ENCODE measurements at regions not wholly inside any gene's neighbourhood (a gene's known extent, or its start where the extent isn't known, plus 50 kb on each side); places are given as distances from the start of the nearest gene placed in this dataset.
"Not testable (repeated sequence)": the region's sequence is repeated elsewhere in the genome, so short reads cannot be mapped to it uniquely, and the experiment has no call there.

DNA sequence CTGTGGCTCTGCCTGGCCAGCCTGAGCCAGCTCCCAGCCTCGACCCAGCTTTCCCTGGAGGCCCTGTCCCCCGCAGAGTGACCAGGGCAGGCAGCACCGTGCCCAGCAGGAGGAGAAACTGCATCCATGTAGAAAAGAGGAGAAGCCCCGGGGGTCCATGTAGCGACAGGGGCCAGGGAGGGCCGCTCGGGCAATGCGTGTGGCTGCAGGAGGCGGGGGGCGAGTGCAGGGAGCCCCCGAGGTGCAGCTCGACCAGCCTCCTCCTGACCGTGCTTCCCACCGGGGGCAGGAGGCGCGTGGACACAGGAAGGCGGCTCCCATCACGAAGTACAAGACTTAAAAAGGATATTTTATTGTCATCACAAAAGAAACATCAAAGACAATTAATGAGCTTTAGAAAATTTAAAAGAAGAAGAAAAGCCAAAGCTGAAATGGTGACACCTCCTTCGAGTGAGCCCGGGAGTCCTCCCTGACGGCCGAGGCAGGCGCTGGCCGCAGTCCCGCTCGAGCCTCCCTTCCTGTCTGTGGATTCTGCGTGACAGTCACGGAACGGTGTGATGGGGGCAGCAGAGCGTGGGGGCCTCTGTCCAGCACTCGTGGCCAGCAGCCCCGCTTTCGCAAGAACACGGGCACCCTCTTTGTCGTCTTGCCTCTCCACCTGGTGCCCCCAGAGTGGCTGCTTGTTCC, 93.9 kb downstream of the TMEM121 start:
- H2BK15ac ChIP-seq (ENCODE audit: low read length) = not testable (repeated sequence)

GRCh38 chr14:105620865-105621471, 94.6 kb downstream of the TMEM121 start:
- H2AFZ ChIP-seq (ENCODE audit: low read length); H3K4me1 ChIP-seq (replicated peaks in 1 of 4; ENCODE audit: control insufficient read depth in 3 of 4, insufficient read depth in 4 of 4, low read length in 3 of 4); H3K27me3 ChIP-seq (replicated peaks in 1 of 4; ENCODE audit: control insufficient read depth in 3 of 4, extremely low read depth in 1 of 4, insufficient read depth in 3 of 4, low read length in 3 of 4); H4K91ac ChIP-seq (replicated peaks; ENCODE audit: insufficient read length, low read length); H3K23me2 ChIP-seq (ENCODE audit: low read depth, low read length); H2BK15ac ChIP-seq (ENCODE audit: low read length); H3K4me2 ChIP-seq (ENCODE audit: insufficient read depth in 1 of 2, low read depth in 2 of 2, low read length in 2 of 2); H3K23ac ChIP-seq (ENCODE audit: insufficient read length); H3K36me3 ChIP-seq (ENCODE audit: control insufficient read depth in 2 of 4, insufficient read depth in 4 of 4, low read length in 3 of 4); CTCF ChIA-PET (ENCODE audit: partially characterized antibody); H3K56ac ChIP-seq (replicated peaks; ENCODE audit: insufficient read length, low read depth, low read length); H3K14ac ChIP-seq (ENCODE audit: insufficient read length); H3K18ac ChIP-seq (ENCODE audit: extremely low read depth, low read length); H2BK120ac ChIP-seq (replicated peaks; ENCODE audit: low read depth, low read length); H3K79me2 ChIP-seq (ENCODE audit: control insufficient read depth in 1 of 2, insufficient read depth in 2 of 2, low read length in 2 of 2); POLR2A ChIA-PET (ENCODE audit: partially characterized antibody); H4K5ac ChIP-seq (ENCODE audit: insufficient read length, low read depth, low read length); H2BK5ac ChIP-seq (ENCODE audit: low read depth, low read length); FAIRE-seq; H2AK5ac ChIP-seq (ENCODE audit: low read depth, low read length); H2BK12ac ChIP-seq (ENCODE audit: low read depth, low read length); H4K8ac ChIP-seq (ENCODE audit: extremely low read depth, insufficient read depth, low read length); H3K4me3 ChIP-seq (ENCODE audit: extremely low read depth in 1 of 4, insufficient read depth in 2 of 4, low read depth in 3 of 4, low read length in 4 of 4); H3K79me1 ChIP-seq (ENCODE audit: low read depth, low read length); H4K20me1 ChIP-seq (replicated peaks in 1 of 2; ENCODE audit: control insufficient read depth in 1 of 2, insufficient read depth in 2 of 2, low read length in 2 of 2); H3K9ac ChIP-seq (replicated peaks in 1 of 4; ENCODE audit: extremely low read depth in 1 of 4, low read depth in 3 of 4, low read length in 3 of 4); H2BK20ac ChIP-seq (ENCODE audit: low read length); H3K27ac ChIP-seq (ENCODE audit: low read depth, low read length); H3K4ac ChIP-seq (replicated peaks; ENCODE audit: insufficient read length, low read depth, low read length); DNase-seq (ENCODE audit: low read depth in 1 of 2, low spot score in 2 of 2): not testable (repeated sequence)
- peaks cover 31 to 80% of the 10 kb centered on the region in 2 experiments for H3K9me3 ChIP-seq (ENCODE audit: insufficient read depth in 2 of 2, low read depth in 1 of 2, low read length in 1 of 2)
- 82% methylated on average over 6 of the region's 21 CpGs; no CpG with 5 or more reads in 1 of the 2 experiments for WGBS, 2 experiments (ENCODE audit: extremely low coverage in 1 of 2, insufficient coverage in 1 of 2, insufficient read length in 1 of 2, insufficient replicate concordance in 2 of 2, low coverage in 1 of 2, low lambda C conversion rate in 2 of 2, missing lambda C conversion rate in 1 of 2)

More for the DNA sequence above, 93.9 kb downstream of the TMEM121 start:
- H3K23me2 ChIP-seq (ENCODE audit: low read depth, low read length); H3K79me1 ChIP-seq (ENCODE audit: low read depth, low read length); H4K20me1 ChIP-seq (replicated peaks in 1 of 2; ENCODE audit: control insufficient read depth in 1 of 2, insufficient read depth in 2 of 2, low read length in 2 of 2); POLR2A ChIA-PET (ENCODE audit: partially characterized antibody); H2BK20ac ChIP-seq (ENCODE audit: low read length); H2BK120ac ChIP-seq (replicated peaks; ENCODE audit: low read depth, low read length); H3K9ac ChIP-seq (replicated peaks in 1 of 4; ENCODE audit: extremely low read depth in 1 of 4, low read depth in 3 of 4, low read length in 3 of 4); H3K4me1 ChIP-seq (replicated peaks in 1 of 4; ENCODE audit: control insufficient read depth in 3 of 4, insufficient read depth in 4 of 4, low read length in 3 of 4); H3K36me3 ChIP-seq (ENCODE audit: control insufficient read depth in 2 of 4, insufficient read depth in 4 of 4, low read length in 3 of 4); FAIRE-seq; H3K4me2 ChIP-seq (ENCODE audit: insufficient read depth in 1 of 2, low read depth in 2 of 2, low read length in 2 of 2); H3K79me2 ChIP-seq (ENCODE audit: control insufficient read depth in 1 of 2, insufficient read depth in 2 of 2, low read length in 2 of 2); H3K56ac ChIP-seq (replicated peaks; ENCODE audit: insufficient read length, low read depth, low read length); H2BK12ac ChIP-seq (ENCODE audit: low read depth, low read length); DNase-seq (ENCODE audit: low read depth in 1 of 2, low spot score in 2 of 2); H4K91ac ChIP-seq (replicated peaks; ENCODE audit: insufficient read length, low read length); H3K18ac ChIP-seq (ENCODE audit: extremely low read depth, low read length); H4K5ac ChIP-seq (ENCODE audit: insufficient read length, low read depth, low read length); H2AFZ ChIP-seq (ENCODE audit: low read length); H3K4me3 ChIP-seq (ENCODE audit: extremely low read depth in 1 of 4, insufficient read depth in 2 of 4, low read depth in 3 of 4, low read length in 4 of 4); H2BK5ac ChIP-seq (ENCODE audit: low read depth, low read length); CTCF ChIA-PET (ENCODE audit: partially characterized antibody); H3K27me3 ChIP-seq (replicated peaks in 1 of 4; ENCODE audit: control insufficient read depth in 3 of 4, extremely low read depth in 1 of 4, insufficient read depth in 3 of 4, low read length in 3 of 4); H3K23ac ChIP-seq (ENCODE audit: insufficient read length); H3K4ac ChIP-seq (replicated peaks; ENCODE audit: insufficient read length, low read depth, low read length); H4K8ac ChIP-seq (ENCODE audit: extremely low read depth, insufficient read depth, low read length); H2AK5ac ChIP-seq (ENCODE audit: low read depth, low read length); H3K27ac ChIP-seq (ENCODE audit: low read depth, low read length); H3K14ac ChIP-seq (ENCODE audit: insufficient read length): not testable (repeated sequence)
- H3K9me3 ChIP-seq (ENCODE audit: insufficient read depth in 2 of 2, low read depth in 1 of 2, low read length in 1 of 2) = peaks cover 32 to 76% of the 10 kb centered on the region in 2 experiments
- WGBS, 2 experiments (ENCODE audit: extremely low coverage in 1 of 2, insufficient coverage in 1 of 2, insufficient read length in 1 of 2, insufficient replicate concordance in 2 of 2, low coverage in 1 of 2, low lambda C conversion rate in 2 of 2, missing lambda C conversion rate in 1 of 2) = 73% methylated on average over 22 of the region's 35 CpGs; no CpG with 5 or more reads in 1 of the 2 experiments

All from H1 (cell line).